Peyer's patch (tissue), 4 donors: ENCODE measurements at regions not wholly inside any gene's neighbourhood (a gene's known extent, or its start where the extent isn't known, plus 50 kb on each side); places are given as distances from the start of the nearest gene placed in this dataset.

Experiments
- CTCF ChIP-seq, 6 experiments: fragments of 450-650 bp in 4 of 6; fragments of 200-600 bp in 2 of 6; sonication (generic) in 1 of 6; IDR thresholded peaks; one replicate each; pipeline ENCODE4 v1.5.1; 2017 to 2019; ENCODE audit warnings: antibody characterized with exemption in 6 of 6, mild to moderate bottlenecking in 3 of 6, moderate library complexity in 1 of 6
- POLR2A ChIP-seq, 2 donors: fragments of 450-650 bp; IDR thresholded peaks; one replicate each; pipeline ENCODE4 v1.5.1; 2017; ENCODE audit warnings: antibody characterized with exemption in 2 of 2, mild to moderate bottlenecking in 2 of 2, moderate library complexity in 2 of 2

GRCh38 chr2:90077948-90078347 lies 1386.5 kb downstream of the RPIA start:
- no peak for TF ChIP-seq CTCF (IDR thresholded peaks at IDR 0.05)
- no peak for TF ChIP-seq POLR2A (IDR thresholded peaks at IDR 0.05)
